GM19467 (cell line): ENCODE measurements at regions not wholly inside any gene's neighbourhood (a gene's known extent, or its start where the extent isn't known, plus 50 kb on each side); places are given as distances from the start of the nearest gene placed in this dataset.

Experiments used
- ATAC-seq: cut with Tn5 transposase; IDR thresholded peaks from one replicate; pipeline ENCODE4 v1.9.1; 2021; ENCODE audit warnings: mild to moderate bottlenecking, moderate library complexity; ENCODE audit not compliant: unreplicated experiment

- no peak for ATAC-seq
These were observed 173.9 kb downstream of the CALCRL start for GRCh38 chr2:187274146-187274545.

- no peak for ATAC-seq
These were observed 175.8 kb downstream of the CALCRL start for GRCh38 chr2:187272255-187272654.

- no peak for ATAC-seq
These were observed 176.2 kb downstream of the CALCRL start for GRCh38 chr2:187271825-187272224.

- ATAC-seq, result no peak
These were observed 181.4 kb downstream of the CALCRL start for GRCh38 chr2:187266645-187267044.

GRCh38 chr2:187266147-187266546 lies 181.9 kb downstream of the CALCRL start:
- no peak for ATAC-seq

- no peak for ATAC-seq
These were observed 183.4 kb downstream of the CALCRL start for GRCh38 chr2:187264612-187265011.

GRCh38 chr2:187263675-187264560 lies 184.1 kb downstream of the CALCRL start:
- no peak for ATAC-seq

GRCh38 chr2:187261705-187262104 lies 186.3 kb downstream of the CALCRL start:
- no peak for ATAC-seq

DNA sequence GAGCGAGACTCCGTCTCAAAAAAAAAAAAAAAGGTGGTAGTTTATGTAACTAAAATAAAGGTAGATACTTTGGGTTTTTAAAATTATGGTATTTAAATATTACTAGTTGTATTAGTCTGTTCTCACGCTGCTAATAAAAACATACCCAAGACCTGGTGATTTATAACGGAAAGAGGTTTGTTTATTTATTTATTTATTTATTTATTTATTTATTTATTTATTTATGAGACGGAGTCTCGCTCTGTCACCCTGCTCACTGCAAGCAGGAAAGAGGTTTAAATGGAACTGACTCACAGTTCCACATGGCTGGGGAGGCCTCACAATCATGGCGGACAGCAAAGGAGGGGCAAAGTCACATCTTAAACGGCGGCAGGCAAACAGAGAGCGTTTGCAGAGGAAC lies 196.0 kb downstream of the CALCRL start:
- ATAC-seq, result no peak

GRCh38 chr2:187250137-187250536 lies 197.9 kb downstream of the CALCRL start:
- ATAC-seq, result no peak

DNA sequence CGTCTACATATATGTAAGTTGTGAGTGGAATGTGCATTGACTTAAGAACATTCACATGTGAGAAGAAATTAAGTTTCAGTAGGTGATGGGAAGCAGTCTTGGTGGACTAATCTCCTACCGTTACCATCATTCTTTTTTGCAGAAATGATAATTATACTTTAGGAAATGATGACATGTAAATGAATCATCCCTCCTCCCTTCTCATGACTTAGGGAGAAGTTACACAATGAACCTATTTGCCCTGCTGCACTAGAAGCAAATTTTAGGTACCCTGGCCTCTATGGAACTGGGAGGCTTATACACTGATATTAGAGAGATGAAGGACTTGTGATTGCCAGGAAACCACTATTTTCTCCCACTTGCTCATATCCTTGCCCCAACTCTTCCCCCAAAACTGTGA lies 214.2 kb downstream of the CALCRL start:
- ATAC-seq, result no peak

GRCh38 chr2:187232749-187233148 lies 215.3 kb downstream of the CALCRL start:
- no peak for ATAC-seq

GRCh38 chr2:187230088-187230487 lies 218.0 kb downstream of the CALCRL start:
- ATAC-seq, result no peak

DNA sequence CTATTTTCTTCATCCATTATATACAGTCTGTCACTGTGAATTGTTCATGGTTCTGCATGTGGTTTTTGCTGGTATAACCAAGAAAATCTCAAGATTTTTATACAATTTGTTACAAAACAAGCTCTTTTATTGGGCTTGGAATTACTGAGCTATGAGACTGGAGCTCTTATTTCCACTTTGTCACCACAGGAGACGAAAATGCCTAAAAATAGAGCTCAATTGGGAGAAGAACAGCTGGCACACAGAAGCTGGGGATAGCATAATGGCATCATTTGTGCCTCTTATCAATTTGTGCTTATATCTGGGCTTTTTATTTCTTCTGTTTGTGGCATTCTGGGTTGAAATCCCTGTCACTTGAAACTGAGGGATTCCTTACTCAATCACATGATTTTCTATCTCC lies 219.1 kb downstream of the CALCRL start:
- no peak for ATAC-seq

- ATAC-seq, result no peak
These were observed 223.1 kb downstream of the CALCRL start for GRCh38 chr2:187224989-187225388.

GRCh38 chr2:187220071-187220470 lies 228.0 kb downstream of the CALCRL start:
- no peak for ATAC-seq

DNA sequence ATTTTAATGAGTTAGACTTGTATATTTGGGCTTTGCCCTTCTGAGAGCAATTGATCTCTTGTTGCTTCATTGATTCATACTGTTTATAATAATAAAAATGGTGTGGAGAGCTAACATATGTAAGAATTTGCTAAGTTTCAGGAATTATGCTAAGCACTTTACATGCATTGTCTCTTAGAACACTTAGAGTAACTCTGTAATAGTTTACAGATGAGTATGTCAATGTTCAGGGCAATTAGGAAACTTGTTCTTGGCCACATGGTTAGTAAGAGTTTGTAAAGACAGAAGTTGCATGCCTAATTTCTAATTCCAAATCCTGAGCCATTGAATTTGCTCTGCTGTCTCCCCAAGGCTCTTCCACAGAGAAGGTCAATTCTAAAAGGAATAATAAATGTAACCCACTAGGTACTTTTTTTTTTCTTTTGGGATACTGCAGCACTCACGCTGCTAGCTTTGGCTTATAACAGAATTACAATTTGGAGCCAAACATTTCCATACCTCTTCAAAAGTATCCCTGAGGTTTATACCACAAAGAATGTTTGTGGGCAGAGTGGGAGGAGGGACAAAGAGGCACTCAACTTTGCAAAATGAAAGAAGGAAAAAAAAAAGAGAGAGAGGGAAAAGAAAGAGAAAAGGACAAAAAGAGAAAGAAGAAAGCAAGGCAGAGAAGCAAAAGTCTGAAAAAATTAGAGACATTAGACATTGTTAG lies 232.4 kb downstream of the CALCRL start:
- no peak for ATAC-seq

GRCh38 chr2:187214306-187214705 lies 233.7 kb downstream of the CALCRL start:
- no peak for ATAC-seq

- ATAC-seq, result no peak
These were observed 234.3 kb downstream of the CALCRL start for GRCh38 chr2:187213798-187214197.

DNA sequence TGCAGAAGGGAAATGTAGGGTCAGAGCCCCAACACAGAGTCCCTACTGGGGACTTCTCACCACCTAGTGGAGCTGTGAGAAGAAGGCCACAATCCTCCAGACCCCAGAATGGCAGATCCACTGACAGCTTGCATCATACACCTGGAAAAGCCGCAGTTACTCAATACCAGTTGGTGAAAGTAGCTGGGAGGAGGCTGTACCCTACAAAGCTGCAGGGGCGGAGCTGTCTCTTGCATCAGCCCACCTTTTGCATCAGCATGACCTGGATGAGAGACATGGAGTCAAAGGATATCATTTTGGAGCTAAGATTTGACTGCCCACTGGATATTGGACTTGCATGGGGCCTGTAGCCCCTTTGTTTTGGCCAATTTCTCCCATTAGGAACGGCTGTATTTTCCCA lies 237.3 kb downstream of the CALCRL start:
- no peak for ATAC-seq

- no peak for ATAC-seq
These were observed 239.8 kb downstream of the CALCRL start for GRCh38 chr2:187208199-187208785.

GRCh38 chr2:187207126-187207525 lies 240.9 kb downstream of the CALCRL start:
- ATAC-seq, result no peak
